ENCODE measurements at regions not wholly inside any gene's neighbourhood (a gene's known extent, or its start where the extent isn't known, plus 50 kb on each side); places are given as distances from the start of the nearest gene placed in this dataset.

- no peak for TF ChIP-seq CTCF (IDR thresholded peaks at IDR 0.05; ENCODE audit: insufficient read depth, low read depth, low read length)
- TF ChIP-seq EZH2 (IDR thresholded peaks at IDR 0.05; ENCODE audit: insufficient read depth, low read length): no peak
Observed at GRCh38 chr2:193250389-193250788, 1055.7 kb upstream of the TMEFF2 start.
